ENCODE measurements at regions not wholly inside any gene's neighbourhood (a gene's known extent, or its start where the extent isn't known, plus 50 kb on each side); places are given as distances from the start of the nearest gene placed in this dataset.

DNA sequence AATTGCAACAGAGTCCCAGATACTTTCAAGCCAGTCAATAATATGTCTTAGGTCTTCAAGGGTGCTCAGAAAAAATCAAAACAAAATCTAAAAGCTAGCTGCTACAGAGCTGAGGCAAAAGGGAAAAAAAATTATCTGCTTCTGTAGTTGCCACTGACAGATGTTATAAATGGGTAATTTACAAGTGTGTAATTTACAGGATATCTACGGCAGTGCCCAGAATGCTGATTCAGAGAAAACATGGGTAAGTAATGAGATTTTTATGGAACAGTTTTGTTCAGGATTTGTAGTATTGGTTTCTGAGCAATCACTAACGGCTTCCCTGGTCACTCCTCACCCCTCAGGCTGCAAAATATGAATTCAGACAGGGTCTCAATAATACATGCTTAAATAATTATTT lies 234.1 kb downstream of the GALC start:
- no peak for TF ChIP-seq CTCF (IDR thresholded peaks at IDR 0.05)
- no peak for TF ChIP-seq POLR2A (IDR thresholded peaks at IDR 0.05)
